Esophagus muscularis mucosa (tissue), 4 donors: ENCODE measurements at regions not wholly inside any gene's neighbourhood (a gene's known extent, or its start where the extent isn't known, plus 50 kb on each side); places are given as distances from the start of the nearest gene placed in this dataset.

Experiments
- DNase-seq: peaks from one replicate; pipeline ENCODE4 v3.0.0-alpha.2; 2017; ENCODE audit errors: extremely low spot score
- H3K27ac ChIP-seq, 4 donors: fragments of 200-600 bp; sonication (generic); replicated peaks in 1 of 4; 1 replicate in 3 of 4; 2 replicates in 1 of 4; pipeline ENCODE4 v1.5.1; 2016 to 2019; ENCODE audit warnings: mild to moderate bottlenecking in 1 of 4
- H3K27me3 ChIP-seq, 4 donors: fragments of 200-600 bp; sonication (generic); one replicate each; pipeline versions ENCODE4 v1.5.1 to v1.6.0; 2016 to 2019
- H3K36me3 ChIP-seq, 4 donors: fragments of 200-600 bp; sonication (generic); one replicate each; pipeline ENCODE4 v1.5.1; 2016 to 2019
- H3K4me1 ChIP-seq, 4 donors: fragments of 200-600 bp; sonication (generic); one replicate each; pipeline ENCODE4 v1.5.1; 2016 to 2019
- H3K4me3 ChIP-seq, 4 donors: fragments of 200-600 bp; sonication (generic); 1 replicate in 2 of 4; 2 replicates in 2 of 4; pipeline ENCODE4 v1.5.1; 2016 to 2019; ENCODE audit warnings: mild to moderate bottlenecking in 4 of 4, moderate library complexity in 1 of 4
- H3K9me3 ChIP-seq, 4 donors: fragments of 200-600 bp; sonication (generic); 1 replicate in 3 of 4; 2 replicates in 1 of 4; pipeline ENCODE4 v1.5.1; 2016 to 2019
- EP300 ChIP-seq: sonication (generic); formaldehyde crosslinking; IDR thresholded peaks from one replicate; pipeline ENCODE4 v1.6.1; 2017; ENCODE audit warnings: antibody characterized with exemption
- POLR2A ChIP-seq: fragments of 450-650 bp; IDR thresholded peaks from one replicate; pipeline ENCODE4 v1.6.1; 2017; ENCODE audit warnings: antibody characterized with exemption, moderate library complexity, mild to moderate bottlenecking, low read depth
- POLR2AphosphoS5 ChIP-seq, 2 donors: sonication (generic); formaldehyde crosslinking; IDR thresholded peaks; one replicate each; pipeline ENCODE4 v1.6.1; 2017; ENCODE audit warnings: antibody characterized with exemption in 2 of 2
- WGBS: methylation state at CpG from one replicate; pipeline ENCODE4 v1.1.5; 2018; 5-methylcytosine and 5-hydroxymethylcytosine counted together
- intact Hi-C: fragments of 100-400 bp; cut with DNase I; formaldehyde crosslinking; loops from one replicate; pipeline ENCODE4 v1.15.1; 2023
- TF ChIP-seq, protein P1 (sequence below), 3 experiments: fragments of 200-600 bp in 2 of 3; fragments of 450-650 bp in 1 of 3; sonication (generic) in 2 of 3; IDR thresholded peaks; one replicate each; pipeline ENCODE4 v1.5.1; 2017 to 2019; ENCODE audit warnings: antibody characterized with exemption in 3 of 3, mild to moderate bottlenecking in 2 of 3, moderate library complexity in 1 of 3

DNA sequence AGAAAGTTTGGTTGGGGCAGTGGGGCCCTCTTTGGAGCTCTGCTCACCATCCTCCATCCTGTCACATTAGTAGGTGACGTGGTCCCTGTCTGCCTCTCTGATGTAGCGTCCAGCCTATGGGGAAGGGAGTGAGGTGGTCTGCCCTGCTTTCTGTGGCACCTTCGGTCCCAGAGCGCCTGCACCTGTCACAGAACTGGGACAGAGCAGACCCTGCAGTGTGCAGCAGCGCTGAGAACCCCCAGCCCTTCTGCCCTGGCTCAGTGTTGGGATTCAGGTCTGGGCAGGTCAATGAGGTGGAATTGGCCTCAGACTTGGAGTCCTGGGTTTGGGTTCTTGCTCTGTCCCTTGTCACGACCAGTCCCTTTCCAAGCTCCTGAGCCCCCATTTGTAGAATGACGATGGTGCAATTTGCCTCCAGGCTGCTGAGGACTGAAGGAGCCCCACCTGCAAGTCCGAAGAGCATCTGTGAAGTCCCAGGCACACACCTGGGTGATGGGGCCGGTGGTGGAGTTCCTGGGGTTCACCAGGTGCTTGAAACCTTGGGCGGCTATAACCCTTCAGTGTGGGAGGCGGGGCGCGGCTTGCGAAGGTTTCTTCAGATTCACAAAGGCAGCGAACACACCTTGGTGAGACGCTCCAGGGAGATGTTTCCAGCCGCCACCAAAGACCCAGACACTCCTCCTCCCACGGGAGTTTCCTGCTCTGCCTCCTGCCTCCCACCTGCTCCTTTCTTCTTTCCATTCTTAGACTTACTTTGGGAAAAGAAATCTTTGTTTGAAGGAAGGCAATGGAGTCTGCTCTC, 265.4 kb upstream of the HDAC4 start:
- DNase-seq = peak; percentile 78
- H3K27ac ChIP-seq = no peak overlapping the region
- no peaks in the 10 kb centered on the region for H3K9me3 ChIP-seq
- no peaks in the 10 kb centered on the region for H3K36me3 ChIP-seq
- intact Hi-C loops = no loop called here
- H3K4me3 ChIP-seq = no peak overlapping the region
- peaks cover 0 to 14% (median 6%) of the 10 kb centered on the region in 4 donors for H3K4me1 ChIP-seq
- 89% methylated on average over 15 of the region's 18 CpGs for WGBS
- TF ChIP-seq EP300 (no peak), POLR2A (no peak), POLR2AphosphoS5 (IDR thresholded peaks at IDR 0.05) (no peak)
- TF ChIP-seq, protein P1, sequence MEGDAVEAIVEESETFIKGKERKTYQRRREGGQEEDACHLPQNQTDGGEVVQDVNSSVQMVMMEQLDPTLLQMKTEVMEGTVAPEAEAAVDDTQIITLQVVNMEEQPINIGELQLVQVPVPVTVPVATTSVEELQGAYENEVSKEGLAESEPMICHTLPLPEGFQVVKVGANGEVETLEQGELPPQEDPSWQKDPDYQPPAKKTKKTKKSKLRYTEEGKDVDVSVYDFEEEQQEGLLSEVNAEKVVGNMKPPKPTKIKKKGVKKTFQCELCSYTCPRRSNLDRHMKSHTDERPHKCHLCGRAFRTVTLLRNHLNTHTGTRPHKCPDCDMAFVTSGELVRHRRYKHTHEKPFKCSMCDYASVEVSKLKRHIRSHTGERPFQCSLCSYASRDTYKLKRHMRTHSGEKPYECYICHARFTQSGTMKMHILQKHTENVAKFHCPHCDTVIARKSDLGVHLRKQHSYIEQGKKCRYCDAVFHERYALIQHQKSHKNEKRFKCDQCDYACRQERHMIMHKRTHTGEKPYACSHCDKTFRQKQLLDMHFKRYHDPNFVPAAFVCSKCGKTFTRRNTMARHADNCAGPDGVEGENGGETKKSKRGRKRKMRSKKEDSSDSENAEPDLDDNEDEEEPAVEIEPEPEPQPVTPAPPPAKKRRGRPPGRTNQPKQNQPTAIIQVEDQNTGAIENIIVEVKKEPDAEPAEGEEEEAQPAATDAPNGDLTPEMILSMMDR (IDR thresholded peaks at IDR 0.05) = no peak
- peaks cover 0 to 29% (median 0%) of the 10 kb centered on the region in 4 donors for H3K27me3 ChIP-seq

DNA sequence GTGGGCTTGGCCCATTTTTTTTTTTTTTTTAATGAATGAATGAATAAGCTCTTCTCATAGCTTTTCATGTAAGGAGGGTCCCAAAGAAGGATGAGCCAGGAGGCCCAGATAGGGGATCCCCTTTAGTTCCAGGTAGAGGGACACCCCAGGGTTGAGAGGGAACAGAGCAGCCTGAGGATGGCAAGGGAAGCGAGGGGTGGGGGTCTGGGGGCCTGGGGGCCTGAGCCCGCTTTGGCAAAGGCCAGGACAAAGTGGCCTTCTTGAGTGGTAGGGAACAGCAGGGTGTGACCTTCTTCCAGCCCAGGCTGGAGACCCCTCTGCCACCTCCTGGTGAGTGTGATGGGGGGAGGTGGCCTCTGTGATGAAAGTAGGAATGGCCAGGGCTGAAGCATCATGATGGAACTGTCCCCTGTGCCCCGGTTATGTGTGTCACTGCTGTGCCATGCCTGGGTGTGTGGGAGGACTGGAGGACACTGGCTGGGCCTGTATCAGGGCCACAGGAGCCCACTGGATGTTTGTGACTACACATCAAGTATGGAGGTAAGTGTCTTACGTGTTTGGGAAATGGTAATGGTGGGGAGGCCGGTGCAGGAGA, 263.5 kb upstream of the HDAC4 start:
- no peaks in the 10 kb centered on the region for H3K9me3 ChIP-seq
- WGBS = 98% methylated on average over 5 of the region's 5 CpGs
- no peaks in the 10 kb centered on the region for H3K36me3 ChIP-seq
- no peak overlapping the region for H3K4me3 ChIP-seq
- peak; percentile 66 for DNase-seq
- no peak overlapping the region for H3K27ac ChIP-seq
- TF ChIP-seq, protein P1 (IDR thresholded peaks at IDR 0.05) = no peak
- no peak for TF ChIP-seq EP300
- TF ChIP-seq POLR2AphosphoS5 (IDR thresholded peaks at IDR 0.05) = no peak
- TF ChIP-seq POLR2A = no peak
- peaks cover 0 to 47% (median 0%) of the 10 kb centered on the region in 4 donors for H3K27me3 ChIP-seq
- peaks cover 0 to 15% (median 8%) of the 10 kb centered on the region in 4 donors for H3K4me1 ChIP-seq
- intact Hi-C loops = no loop called here

DNA sequence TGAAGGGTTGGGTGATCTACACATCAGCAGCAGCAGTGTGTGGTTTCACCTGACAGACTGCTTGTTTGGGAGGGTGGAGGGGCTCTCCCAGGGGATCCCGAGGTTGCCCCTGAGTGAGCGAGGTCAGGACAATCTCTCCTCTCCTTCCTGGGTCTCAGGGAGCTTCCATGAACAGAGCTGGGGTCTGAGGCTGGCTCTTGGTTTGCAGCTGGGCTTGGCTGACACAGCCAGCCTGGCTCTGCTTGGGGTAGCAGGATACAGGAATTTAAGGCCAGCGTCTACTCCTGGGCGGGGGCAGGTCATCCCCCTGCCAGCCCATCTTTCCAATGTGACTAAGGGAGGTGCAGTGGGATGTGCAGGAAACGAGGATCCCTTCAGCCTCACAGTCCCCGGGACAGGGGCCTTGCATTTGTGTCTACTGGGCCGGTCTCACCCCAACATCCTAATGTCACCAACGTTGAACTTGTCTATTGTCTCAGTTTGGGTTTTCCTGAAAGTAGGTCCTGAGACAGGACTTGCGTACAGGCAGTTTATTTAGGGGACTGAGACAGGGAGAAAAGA, 262.6 kb upstream of the HDAC4 start:
- peaks cover 0 to 15% (median 8%) of the 10 kb centered on the region in 4 donors for H3K4me1 ChIP-seq
- H3K27ac ChIP-seq = no peak overlapping the region
- H3K9me3 ChIP-seq = no peaks in the 10 kb centered on the region
- peaks cover 0 to 49% (median 0%) of the 10 kb centered on the region in 4 donors for H3K27me3 ChIP-seq
- no peak for TF ChIP-seq POLR2A
- no peak for TF ChIP-seq EP300
- TF ChIP-seq POLR2AphosphoS5 (IDR thresholded peaks at IDR 0.05) = no peak
- TF ChIP-seq, protein P1 (IDR thresholded peaks at IDR 0.05) = no peak
- WGBS = 87% methylated on average over 9 of the region's 9 CpGs
- H3K36me3 ChIP-seq = no peaks in the 10 kb centered on the region
- intact Hi-C loops = no loop called here
- no peak overlapping the region for H3K4me3 ChIP-seq
- DNase-seq = peak; percentile 83

DNA sequence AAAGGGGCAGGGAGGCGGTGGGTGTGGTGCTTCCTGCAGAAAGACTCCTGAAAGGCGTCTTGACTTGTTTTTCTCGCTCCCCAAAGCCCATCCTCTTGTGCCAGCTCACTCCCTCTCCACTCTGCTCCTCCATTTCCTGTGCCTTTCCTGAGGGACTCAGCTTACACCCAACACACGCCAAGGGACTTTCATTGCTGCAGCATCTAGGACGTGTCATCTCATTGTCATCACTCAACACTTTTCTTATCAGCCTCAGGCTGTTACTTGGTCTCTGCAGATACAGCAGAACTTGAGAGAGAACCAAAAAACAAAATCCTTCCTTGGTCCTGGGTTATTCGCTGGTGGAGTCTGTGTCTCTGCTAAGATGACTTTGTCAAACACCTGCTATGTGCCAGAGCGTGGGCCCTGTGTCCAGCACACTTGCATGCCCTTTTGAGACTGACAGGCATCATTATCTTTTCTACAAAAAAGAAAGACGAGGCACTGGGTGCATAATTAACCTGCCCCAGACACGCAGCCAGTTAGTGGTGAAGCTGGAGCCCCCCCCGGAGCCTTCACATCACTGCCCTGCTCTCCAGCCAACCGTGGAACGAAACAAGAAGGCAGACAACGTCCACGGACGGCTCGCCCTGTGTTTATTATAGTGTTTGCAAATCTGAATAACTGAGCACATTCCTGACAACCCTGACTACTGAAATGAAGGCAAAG, 261.7 kb upstream of the HDAC4 start:
- intact Hi-C loops = no loop called here
- no peak overlapping the region for H3K4me3 ChIP-seq
- peak; percentile 57 for DNase-seq
- TF ChIP-seq POLR2AphosphoS5 (IDR thresholded peaks at IDR 0.05) = no peak
- no peak for TF ChIP-seq POLR2A
- TF ChIP-seq, protein P1 (IDR thresholded peaks at IDR 0.05) = no peak
- TF ChIP-seq EP300 = no peak
- 81% methylated on average over 16 of the region's 16 CpGs for WGBS
- H3K4me1 ChIP-seq = peaks cover 0 to 15% (median 8%) of the 10 kb centered on the region in 4 donors
- H3K27ac ChIP-seq = no peak overlapping the region
- no peaks in the 10 kb centered on the region for H3K36me3 ChIP-seq
- no peaks in the 10 kb centered on the region for H3K9me3 ChIP-seq
- peaks cover 0 to 49% (median 0%) of the 10 kb centered on the region in 4 donors for H3K27me3 ChIP-seq
